ENCODE measurements at regions not wholly inside any gene's neighbourhood (a gene's known extent, or its start where the extent isn't known, plus 50 kb on each side); places are given as distances from the start of the nearest gene placed in this dataset.

DNA sequence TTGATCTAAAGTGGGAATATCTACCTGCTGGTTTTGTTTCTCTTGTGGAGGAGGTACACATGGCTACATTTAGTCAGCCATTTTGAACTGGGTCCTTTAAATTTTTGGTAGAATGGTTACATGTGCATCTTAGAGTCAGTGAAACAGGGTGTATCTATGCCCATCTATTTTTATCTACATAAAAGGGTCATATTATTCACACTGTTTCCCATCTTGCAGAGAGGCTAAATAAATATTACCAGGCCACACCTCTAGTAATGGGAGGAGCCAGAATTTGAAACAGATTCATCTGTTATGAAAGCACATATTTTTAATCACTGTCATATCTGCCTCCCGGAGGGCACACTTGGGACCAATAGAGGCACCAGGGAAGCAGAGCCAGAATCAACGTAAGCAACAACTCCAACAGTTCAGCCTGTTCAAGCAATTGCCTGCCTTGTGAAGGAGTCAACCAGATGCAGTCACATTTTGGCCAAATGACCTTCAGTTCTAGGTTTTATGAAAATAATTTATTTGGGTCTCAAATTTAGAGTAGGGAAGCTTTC lies 376.8 kb downstream of the TSN start:
- no peak for DNase-seq

DNA sequence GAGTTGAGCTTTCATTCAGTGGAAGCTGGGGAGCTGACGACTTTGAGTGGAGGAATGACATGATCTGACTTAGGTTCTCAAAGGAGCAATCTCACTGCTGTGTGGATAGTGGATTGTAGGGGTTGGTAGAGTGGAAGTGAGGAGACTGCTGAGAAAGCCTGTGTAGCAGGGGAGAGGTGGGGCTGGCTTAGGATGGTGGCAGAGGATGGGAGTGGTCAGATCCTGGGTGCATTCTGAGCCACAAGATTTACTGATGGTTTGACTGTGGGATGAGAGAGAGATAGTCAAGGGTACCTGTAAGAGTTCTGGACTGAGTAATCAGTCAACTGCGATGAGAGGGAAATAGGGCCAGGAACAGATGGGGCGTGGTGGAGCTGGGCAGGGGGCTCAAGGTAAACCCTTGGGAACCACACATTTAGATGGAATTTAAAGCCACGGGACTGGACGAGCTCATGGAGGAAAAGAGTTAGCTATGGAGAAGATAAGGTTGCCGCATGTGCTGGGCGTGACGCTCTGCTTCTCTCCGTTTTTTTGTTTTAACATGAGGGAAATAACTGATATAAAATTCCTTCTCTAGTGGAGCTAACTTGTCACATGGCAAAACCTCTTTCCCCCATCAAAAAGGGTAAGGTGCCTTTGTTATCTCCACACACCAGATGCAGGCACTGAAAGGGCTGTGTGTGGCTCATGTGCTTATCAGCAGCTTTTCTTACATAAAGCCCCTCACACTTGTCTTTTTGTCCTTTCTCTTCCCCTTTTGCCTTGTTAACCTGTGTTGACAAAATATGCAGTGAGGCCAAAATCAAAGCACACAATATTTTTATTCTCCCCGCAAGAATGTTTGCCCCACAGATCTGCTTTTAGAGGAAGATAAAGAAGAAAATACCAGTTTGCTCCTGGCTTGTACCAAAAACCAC lies 379.8 kb downstream of the TSN start:
- DNase-seq = no peak

DNA sequence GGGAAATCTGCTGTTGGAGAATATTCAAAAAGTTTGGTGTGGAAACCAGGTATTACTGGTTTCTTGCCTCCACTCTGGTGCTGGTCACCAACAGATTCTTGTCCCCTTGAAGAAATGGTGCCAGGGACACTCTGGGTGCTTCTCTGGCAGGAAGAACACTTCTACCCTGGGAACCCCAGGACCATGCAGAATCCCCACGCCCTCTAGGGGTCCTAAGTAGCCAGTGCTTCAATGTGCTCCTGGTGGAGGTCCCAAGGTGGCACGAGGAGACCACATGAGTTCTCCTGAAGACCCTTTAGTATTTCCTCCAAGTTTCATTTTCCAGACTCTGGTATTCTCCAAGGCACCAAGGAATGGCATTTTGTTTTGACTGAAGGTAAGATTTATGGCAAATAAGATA lies 380.6 kb downstream of the TSN start:
- DNase-seq = no peak

DNA sequence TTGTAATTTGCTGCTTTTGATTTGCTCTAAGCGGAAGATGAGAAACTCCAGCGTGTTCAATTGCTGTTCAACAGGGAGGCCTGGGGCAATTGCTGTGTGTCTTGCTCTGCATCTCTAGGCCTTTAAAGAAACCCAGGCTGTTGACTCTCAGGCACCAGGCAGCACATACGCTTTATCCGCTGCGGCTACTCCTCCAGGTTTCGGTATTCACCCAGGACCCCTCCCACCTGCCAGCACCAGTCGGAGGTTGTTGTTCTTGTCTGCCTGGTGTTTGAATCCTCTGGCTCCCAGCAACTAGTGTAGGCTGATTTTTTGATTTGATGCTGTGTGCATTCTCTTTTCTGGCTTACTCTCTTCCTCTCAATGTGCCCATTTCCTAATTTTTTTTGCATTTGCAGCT lies 383.1 kb downstream of the TSN start:
- no peak for DNase-seq

DNA sequence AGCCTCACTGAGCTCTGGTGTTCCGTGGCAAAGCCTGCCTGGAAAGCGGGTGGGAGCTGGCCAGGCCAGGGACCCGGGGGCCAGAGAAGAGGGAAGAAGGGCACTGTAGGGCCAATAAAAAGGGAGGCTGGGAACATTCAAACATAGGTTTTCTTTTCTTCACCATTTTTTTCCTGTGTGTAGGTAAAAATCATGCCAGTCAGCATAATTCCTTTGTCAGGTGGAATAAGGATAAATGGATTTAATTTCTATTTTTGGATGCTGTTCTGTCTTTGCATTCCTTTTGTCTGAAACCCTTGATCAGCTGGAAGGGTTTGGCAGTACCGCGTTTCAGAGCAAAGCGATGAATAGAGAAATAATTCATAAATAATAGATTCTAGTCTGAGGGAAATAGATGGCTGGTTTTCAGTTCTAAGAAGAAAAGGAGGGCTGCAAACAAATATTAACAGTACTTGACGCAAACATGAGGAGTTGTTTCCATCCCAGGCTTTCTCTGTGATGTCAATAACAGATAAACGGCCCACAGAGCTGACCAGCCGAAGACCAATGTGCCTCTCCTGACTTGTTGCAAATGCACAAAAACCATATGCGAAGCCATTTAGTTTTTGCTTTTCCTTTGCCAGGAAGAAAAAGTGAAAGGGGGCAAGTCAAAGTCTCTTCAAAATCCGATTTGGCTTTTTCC lies 384.4 kb downstream of the TSN start:
- DNase-seq = no peak

DNA sequence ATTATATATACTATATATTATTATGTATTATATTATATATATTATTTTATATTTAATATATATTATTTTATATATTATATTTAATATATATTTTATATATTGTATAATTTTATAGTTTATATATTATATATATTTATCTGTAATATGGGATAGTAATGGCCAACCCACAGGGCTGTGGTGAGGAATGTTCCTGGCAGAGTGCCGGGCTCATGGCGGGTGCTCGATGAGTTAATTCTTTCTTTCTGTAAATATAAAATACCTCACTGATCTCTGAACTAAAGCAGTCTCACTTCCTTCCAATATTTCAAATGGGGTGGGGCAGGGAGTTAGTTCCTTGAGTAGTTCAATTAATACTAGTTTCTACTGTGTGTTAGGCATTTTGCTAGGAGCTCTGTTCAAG lies 389.4 kb downstream of the TSN start:
- no peak for DNase-seq

DNA sequence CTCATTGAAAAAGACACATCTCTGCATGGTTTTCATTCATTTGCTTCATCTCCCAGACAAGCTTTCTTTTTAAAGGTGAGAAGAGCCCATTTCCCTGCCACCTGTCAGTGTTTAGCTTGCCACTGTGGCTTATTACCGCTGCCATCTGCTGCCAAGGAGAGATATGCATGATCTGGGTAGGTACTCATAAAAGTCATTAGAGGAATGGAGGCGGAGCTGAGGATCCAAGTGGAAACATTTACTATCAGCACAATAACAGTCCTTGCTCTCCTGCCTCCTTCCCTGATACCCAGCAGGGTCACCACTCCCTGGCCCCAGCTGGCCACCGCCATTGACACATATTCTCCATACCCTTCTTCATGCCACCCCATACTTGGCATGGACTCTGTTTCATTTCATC lies 390.4 kb downstream of the TSN start:
- DNase-seq = no peak

DNA sequence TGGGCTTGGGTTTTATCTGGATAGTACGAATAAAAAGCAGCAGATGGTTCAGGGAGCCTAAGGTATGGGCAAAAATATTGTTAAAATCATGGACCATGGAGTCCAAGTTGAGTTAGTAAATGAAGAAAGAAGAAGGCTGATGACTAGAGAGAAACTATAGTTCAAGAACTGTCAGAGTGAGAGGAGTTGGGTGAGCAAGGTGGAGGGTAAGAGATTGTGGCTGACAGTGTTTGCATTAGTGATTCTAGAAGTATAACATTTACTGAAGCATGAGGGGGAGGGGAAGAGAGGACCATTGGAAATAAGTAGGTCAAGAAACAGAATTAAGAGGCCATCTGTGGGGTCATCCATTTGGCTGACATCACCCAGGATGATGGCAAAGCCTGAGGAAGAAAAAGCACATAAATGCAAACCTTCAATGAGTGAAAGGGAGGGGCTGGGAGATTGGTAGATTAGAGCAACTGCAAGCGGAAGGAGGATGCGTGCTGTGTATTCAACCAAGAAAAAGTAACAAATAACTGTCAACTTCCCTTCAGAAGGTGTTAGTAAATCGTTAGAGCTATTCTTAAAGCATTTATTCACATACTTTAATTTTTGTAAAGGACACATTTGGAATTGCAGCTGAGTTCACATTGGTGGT lies 392.8 kb downstream of the TSN start:
- no peak for DNase-seq

DNA sequence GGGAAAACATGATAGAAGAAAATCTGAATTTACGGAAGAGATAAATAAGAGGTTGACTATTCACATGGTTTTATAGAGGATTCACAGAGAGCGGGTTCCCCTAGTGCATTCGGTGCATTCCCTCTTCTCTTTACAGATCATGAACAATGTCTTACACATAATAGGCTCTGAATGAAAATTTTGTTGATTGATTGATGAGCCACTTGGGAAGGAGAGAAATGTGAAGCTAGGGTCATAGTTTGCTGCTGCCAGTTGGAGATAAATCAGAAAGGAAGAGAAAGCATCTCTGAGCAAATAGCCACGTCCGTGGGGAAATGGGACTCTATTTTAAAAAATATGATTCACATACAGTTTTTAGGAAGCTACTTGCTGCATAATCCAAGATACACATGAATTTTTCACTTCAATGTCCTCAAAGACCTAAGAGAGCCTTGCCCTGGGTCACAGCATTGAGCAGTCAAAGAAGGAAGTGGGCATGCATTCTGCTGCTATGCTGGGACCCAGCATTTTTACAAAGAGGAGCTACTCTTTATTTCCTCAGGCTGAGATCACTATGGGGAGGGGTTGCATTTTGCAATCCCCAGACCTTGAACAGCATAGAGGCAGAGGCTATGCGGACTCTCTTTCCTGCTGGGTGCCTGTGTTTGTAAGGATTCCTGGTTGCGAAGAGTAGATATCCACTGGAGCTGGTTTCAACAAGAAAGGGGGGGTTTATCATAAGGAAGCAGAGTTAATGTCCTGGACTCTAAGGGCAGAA lies 395.3 kb downstream of the TSN start:
- DNase-seq = no peak

DNA sequence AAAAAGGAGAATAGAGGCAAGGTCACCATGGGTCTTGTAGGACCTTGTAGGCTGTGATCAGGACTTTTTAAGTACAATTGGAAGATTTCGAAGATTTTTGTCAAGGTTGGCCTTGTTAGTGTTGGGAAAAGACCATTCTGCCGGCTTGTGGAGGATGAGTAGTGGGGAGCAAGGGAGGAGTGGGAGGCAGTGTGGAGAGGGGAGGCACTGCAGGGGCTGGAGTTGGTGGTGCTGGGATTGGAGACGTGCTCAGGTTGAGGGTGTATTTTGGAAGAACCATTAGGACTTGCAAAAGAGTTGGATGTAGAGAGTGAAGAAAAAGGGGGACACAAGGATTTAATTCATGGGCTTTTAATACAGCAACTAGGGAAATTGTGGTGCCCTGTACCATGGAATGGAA lies 397.1 kb downstream of the TSN start:
- no peak for DNase-seq

DNA sequence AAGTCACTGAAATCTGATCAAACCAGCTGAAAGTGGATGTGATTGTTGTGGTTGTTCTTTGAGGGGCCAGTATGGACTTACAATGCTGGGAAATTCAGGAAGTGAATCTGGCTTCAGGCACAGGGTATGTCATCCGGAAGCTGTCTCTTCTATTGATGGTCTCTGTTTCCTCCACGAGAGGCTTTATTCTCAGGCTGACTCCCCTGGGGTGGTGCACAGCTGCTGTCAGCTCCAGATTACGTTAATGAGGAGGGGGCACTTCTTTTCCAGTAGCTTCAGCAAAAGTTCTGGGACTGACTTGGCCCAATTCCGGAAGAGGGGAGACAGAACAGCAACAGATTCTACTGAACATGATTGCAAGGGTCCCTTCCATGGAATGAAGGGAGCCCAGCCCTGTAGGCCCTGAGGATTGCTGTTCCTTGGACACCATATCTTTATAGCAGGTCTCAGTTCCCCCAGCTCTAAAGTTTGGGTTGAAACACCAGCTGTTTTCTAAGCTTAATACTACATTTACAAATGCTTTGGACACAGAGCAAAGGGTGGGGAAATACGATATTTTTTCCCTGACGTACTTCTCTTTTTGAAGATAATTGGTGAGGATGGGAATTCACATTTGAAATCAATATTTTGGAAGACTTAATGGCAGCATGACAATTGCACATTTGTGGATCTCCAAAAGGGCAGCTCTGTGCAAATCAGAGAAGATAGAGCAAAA lies 400.9 kb downstream of the TSN start:
- no peak for DNase-seq

DNA sequence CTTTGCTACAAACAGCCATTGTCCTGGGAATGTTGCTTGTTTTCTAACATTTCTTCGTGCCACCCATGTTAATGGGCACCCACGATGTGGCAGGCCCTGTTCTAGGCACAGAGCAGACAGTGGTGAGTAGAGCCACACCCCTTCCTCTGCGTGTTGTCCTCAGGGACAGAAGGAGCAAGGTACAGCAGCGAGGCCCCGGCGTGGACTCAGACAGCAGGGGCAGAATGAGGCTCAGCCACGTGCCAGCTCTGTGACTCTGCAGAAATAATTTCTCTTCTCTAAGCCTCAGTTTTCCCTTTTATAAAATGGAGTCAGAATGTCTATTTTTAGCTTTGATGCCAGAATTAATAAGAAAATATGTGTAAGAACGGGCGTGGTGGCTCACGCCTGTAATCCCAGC lies 401.7 kb downstream of the TSN start:
- DNase-seq = no peak

DNA sequence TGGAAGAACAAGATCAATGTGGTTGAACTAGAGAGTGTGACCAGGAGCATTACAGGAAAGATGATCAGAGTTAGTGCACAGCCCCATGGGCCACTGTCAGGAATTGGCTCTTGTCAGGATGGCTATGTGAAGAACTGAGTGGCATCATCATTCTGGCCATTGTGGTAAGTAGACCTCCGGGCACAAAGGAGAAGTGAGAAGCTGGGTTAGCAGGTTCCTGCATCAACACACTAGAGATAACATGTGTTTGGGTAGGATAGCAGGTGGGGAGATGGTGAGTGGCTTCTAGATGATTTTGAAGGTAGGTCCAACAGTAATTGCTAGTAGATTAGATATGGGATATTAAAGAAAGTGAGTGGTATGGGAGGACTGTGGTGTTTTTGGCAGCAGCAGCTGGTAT lies 408.2 kb downstream of the TSN start:
- DNase-seq = no peak

DNA sequence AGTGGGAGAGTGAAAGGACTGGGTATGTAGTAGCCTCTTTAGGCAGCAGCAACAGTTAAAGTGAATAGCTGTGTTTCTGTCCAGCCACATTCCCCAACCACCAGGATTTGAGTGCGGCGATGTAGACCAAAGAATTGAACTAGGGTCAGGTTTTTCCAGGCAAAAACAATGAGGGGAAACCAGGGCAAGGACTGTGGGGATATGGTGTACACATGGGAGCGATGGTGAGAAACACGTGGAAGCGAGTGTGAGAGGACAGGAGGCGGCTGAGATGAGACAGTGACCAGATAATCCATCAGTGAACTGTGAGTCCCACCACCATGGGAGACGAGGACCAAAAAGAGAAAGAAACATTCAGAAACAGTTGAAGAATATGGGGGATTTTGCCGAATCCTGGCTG lies 409.5 kb downstream of the TSN start:
- no peak for DNase-seq

DNA sequence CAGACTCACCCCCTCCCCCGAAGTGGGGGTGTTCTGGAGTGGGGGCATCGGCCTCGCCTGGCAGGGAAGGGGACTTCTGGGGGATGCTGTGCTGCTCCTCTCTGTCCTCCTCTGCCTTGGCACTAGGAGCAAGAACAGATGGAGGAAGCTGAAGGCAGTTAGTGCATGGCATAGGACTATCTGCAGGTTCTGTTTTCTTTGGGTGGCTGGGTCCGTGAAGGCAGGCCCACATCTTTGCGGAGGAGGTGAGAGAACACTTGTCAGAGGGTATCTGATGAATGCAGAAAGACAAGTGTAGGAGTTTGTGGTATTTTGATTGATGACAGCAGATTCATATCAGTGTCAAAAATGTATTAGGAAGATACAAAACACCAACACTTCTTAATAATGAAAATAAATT lies 411.4 kb downstream of the TSN start:
- DNase-seq = no peak

DNA sequence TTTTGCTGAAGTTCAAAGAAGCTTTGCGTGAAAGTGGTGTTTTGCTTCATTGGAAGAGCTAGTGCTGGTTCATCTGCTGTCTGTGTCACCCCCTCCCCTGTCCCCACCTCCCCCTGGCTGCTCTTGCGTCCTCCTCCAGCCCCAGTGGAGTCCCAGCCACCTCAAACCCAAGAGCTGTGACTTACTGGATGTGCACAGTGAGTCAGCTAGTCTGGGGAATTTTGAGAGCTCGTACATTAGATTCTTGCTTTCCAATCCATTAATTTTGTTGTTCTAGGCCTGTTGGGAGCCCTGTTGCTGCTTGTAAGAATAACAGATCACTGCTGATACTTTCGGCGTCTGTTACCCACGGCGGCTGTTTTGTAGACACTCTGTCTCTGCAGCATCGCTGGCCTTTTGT lies 412.1 kb downstream of the TSN start:
- no peak for DNase-seq

DNA sequence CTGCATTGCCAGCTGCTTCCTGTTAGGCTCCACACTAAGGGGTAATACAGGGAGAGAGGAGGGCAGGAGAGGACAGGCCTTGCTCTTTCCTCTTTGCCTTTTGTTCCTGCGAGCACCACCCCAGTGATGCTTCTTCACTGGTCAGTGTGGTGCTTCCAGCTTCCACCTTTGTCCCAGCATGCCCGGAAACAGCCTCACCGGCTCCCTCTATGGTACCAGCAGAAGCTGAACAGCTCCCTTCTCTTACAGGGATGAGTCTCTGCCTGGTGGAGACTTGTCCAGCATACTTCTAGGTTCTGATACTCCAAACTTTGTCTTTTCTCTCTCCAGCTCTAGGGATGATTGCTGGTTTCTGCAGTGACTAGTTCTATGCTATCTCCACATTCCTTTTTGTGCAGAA lies 413.3 kb downstream of the TSN start:
- no peak for DNase-seq

DNA sequence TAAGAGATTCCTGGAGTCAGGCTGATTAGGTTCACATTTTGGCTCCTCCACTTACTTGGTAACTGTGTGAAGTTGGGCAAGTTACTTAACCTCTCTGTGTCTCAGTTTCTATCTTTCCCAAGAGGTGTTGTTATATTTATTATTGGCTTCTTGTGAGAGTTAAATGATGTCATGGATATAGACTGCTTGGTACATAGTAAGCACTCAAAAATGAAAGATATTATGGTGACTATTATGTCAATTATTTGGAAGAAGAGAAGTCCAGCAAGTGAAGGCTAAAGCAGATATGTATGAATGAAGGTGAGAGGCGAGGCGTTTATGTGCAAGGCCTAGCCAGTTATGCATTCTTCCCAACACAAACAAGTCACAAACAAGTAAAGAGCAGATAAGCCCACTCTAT lies 417.4 kb downstream of the TSN start:
- no peak for DNase-seq

DNA sequence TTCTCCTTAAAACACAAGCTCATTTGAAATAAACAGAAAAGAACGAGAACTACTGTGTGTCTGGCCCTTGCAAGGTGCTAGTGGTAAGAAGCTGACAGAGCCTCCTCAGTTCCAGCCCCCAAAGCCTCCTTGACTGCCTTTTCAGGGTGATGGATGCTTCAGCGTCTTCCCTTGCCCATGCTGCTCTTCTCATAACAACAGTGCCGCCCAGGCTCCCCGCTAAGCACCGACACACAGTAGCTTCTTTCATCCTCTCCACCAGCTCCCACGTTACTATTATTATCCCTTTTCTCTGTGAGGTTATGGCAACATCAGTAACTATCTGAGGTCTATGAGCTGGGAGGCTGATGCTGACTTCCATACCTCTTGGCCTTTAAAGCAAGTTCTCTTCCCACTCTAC lies 418.6 kb downstream of the TSN start:
- no peak for DNase-seq

DNA sequence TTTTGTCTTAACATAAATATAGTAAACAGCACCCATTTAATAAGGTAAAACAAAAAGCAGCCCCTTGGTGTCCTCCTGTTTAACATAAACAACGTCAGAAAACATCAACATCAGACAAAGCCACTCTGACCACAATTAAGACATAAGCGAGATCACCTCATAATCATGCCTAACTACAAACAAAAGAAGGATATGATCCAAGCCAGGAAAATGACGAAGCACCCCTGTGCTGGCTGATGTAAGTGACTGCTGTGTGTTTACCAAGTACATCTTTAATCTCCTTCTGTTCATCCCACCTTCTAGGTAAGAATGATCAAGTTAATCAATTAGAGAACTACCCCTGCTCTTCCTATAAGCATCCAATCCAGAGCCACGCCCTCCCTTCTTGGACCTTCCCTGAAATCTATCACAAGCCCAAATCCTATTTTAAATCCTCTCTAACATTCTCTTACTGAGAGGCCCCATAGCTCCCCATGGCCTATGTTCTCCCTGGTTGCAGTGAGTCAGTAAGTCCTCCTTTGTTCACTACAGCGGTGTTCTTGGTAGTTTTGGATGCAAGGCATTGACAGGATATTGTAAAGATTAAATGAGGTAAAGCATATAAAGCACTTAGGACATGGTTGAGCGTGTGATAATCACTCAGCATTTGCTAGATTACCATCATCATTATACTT lies 424.2 kb downstream of the TSN start:
- no peak for DNase-seq

DNA sequence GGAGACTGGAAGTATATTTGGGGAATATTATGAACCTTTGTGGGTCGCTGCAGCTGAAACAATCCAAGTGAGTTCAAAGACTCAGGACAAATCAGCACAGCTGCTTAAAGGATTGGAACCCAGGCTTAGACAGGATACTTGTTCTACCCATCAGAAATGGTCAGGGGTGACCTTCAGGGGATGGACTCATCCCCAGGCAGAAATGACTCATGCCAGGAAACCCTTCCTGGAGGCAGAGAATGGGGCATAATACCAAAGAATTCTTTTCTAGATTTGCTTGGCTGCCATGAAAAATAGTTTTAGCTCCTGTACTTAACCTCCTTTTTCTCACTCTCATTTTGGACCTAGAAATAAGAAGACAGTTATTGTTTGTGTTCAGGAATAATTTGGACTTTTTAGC lies 425.5 kb downstream of the TSN start:
- DNase-seq = no peak

Measured in NCI-H1105 (cell line).